ENCODE measurements at regions not wholly inside any gene's neighbourhood (a gene's known extent, or its start where the extent isn't known, plus 50 kb on each side); places are given as distances from the start of the nearest gene placed in this dataset.

DNA sequence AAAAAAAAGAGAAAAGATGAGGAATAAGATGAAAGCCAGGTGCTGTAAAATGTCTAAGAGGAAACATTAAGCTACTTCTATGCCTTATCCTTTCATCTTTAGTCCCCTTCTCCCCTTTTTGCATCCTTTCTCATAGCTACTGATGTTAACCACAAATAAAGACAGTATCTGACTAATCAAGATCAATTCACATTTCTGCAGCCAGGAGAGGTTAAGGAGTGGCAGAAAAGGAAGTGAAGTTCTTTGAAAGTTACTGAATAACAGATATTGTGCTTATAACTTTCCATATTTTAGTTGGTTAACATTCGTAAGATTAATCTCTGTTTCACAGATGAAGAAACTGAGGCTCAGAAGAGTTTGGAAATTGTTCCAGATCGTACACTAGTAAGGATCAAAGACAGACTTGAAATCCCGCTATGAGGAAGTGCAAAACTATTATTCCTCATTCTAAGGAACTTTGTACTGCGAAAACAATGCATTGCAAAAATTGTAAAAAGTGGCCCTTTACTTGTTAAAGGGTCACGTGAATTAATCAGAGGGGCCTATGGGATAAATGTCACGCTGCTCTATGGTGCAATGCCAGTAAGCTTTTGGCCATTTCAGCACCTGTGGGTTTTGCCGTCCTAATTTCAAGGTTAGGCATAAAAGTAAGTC, 117.7 kb upstream of the GRM7 start:
- TF ChIP-seq, protein P1, sequence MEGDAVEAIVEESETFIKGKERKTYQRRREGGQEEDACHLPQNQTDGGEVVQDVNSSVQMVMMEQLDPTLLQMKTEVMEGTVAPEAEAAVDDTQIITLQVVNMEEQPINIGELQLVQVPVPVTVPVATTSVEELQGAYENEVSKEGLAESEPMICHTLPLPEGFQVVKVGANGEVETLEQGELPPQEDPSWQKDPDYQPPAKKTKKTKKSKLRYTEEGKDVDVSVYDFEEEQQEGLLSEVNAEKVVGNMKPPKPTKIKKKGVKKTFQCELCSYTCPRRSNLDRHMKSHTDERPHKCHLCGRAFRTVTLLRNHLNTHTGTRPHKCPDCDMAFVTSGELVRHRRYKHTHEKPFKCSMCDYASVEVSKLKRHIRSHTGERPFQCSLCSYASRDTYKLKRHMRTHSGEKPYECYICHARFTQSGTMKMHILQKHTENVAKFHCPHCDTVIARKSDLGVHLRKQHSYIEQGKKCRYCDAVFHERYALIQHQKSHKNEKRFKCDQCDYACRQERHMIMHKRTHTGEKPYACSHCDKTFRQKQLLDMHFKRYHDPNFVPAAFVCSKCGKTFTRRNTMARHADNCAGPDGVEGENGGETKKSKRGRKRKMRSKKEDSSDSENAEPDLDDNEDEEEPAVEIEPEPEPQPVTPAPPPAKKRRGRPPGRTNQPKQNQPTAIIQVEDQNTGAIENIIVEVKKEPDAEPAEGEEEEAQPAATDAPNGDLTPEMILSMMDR (IDR thresholded peaks at IDR 0.05; ENCODE audit: borderline replicate concordance, extremely low read depth, low read length, poor library complexity, severe bottlenecking), result no peak
- no peak for TF ChIP-seq EZH2 (IDR thresholded peaks at IDR 0.05; ENCODE audit: borderline replicate concordance, low read depth, low read length, severe bottlenecking)

Data from DND-41 (cell line).